Mesenchymal stem cell (in vitro differentiated cells and primary cell): ENCODE measurements at regions not wholly inside any gene's neighbourhood (a gene's known extent, or its start where the extent isn't known, plus 50 kb on each side); places are given as distances from the start of the nearest gene placed in this dataset.

ENCODE experiments used
- DNase-seq: peaks from one replicate; pipeline ENCODE4 v3.0.0-alpha.2; 2013
- H2AFZ ChIP-seq: one replicate; pipeline ENCODE4 v1.6.1; 2013; ENCODE audit warnings: low read depth, mild to moderate bottlenecking, control low read depth, inconsistent platforms, low read length, moderate library complexity
- H2AK5ac ChIP-seq: 2 replicates; pipeline ENCODE4 v1.6.1; 2013; ENCODE audit warnings: low read length, moderate library complexity, mild to moderate bottlenecking, inconsistent platforms; ENCODE audit not compliant: severe bottlenecking
- H2BK120ac ChIP-seq: one replicate; pipeline ENCODE4 v1.6.1; 2013; ENCODE audit warnings: low read depth, mild to moderate bottlenecking, inconsistent platforms, low read length, moderate library complexity
- H2BK12ac ChIP-seq, 2 experiments: one replicate each; pipeline ENCODE4 v1.6.1; 2013; ENCODE audit warnings: inconsistent platforms in 2 of 2, low read length in 2 of 2, mild to moderate bottlenecking in 2 of 2, moderate library complexity in 2 of 2, control low read depth in 1 of 2
- H2BK15ac ChIP-seq: one replicate; pipeline ENCODE4 v1.6.1; 2013; ENCODE audit warnings: mild to moderate bottlenecking, low read depth, inconsistent platforms; ENCODE audit not compliant: poor library complexity, severe bottlenecking
- H2BK5ac ChIP-seq: 2 replicates; pipeline ENCODE4 v1.6.1; 2013; ENCODE audit warnings: low read depth, mild to moderate bottlenecking, low read length, control low read depth, inconsistent platforms; ENCODE audit not compliant: poor library complexity, severe bottlenecking
- H3K14ac ChIP-seq, 2 experiments: one replicate each; pipeline ENCODE4 v1.6.1; 2013; ENCODE audit warnings: inconsistent platforms in 2 of 2, low read length in 2 of 2, control low read depth in 1 of 2, mild to moderate bottlenecking in 1 of 2, moderate library complexity in 1 of 2
- H3K18ac ChIP-seq, 2 experiments: one replicate each; pipeline ENCODE4 v1.6.1; 2013; ENCODE audit warnings: inconsistent platforms in 2 of 2, low read length in 2 of 2, control low read depth in 1 of 2, low read depth in 1 of 2, mild to moderate bottlenecking in 1 of 2
- H3K23ac ChIP-seq, 2 experiments: one replicate each; pipeline ENCODE4 v1.6.1; 2013; ENCODE audit warnings: inconsistent platforms in 2 of 2, low read length in 2 of 2, mild to moderate bottlenecking in 2 of 2, moderate library complexity in 2 of 2, control low read depth in 1 of 2
- H3K27ac ChIP-seq: 2 replicates; pipeline ENCODE4 v1.5.1; 2013; ENCODE audit warnings: mild to moderate bottlenecking, moderate library complexity, low read length, control low read depth, inconsistent platforms; ENCODE audit not compliant: poor library complexity, severe bottlenecking
- H3K27me3 ChIP-seq, 2 experiments: 2 replicates each; pipeline versions ENCODE4 v1.6.1 to v1.7.0; 2013; ENCODE audit warnings: low read length in 2 of 2, mild to moderate bottlenecking in 2 of 2, moderate library complexity in 2 of 2, control low read depth in 1 of 2, inconsistent platforms in 1 of 2; ENCODE audit not compliant: control insufficient read depth in 1 of 2, insufficient read depth in 1 of 2
- H3K36me3 ChIP-seq, 2 experiments: 2 replicates each; pipeline versions ENCODE4 v1.6.1 to v1.7.0; 2013; ENCODE audit warnings: low read length in 2 of 2, control low read depth in 1 of 2, inconsistent platforms in 1 of 2, low read depth in 1 of 2, mild to moderate bottlenecking in 1 of 2; ENCODE audit not compliant: insufficient read depth in 2 of 2, control insufficient read depth in 1 of 2
- H3K4ac ChIP-seq, 2 experiments: one replicate each; pipeline ENCODE4 v1.6.1; 2013; ENCODE audit warnings: inconsistent platforms in 2 of 2, low read length in 2 of 2, mild to moderate bottlenecking in 2 of 2, moderate library complexity in 2 of 2, control low read depth in 1 of 2, low read depth in 1 of 2
- H3K4me1 ChIP-seq: 2 replicates; pipeline ENCODE4 v1.6.1; 2013; ENCODE audit warnings: low read depth, low read length, control low read depth; ENCODE audit not compliant: control insufficient read depth, insufficient read depth
- H3K4me2 ChIP-seq: 2 replicates; pipeline ENCODE4 v1.6.1; 2013; ENCODE audit warnings: low read length, mild to moderate bottlenecking, inconsistent platforms; ENCODE audit not compliant: poor library complexity, severe bottlenecking
- H3K4me3 ChIP-seq, 2 experiments: 2 replicates each; pipeline versions ENCODE4 v1.5.1 to v1.7.0; 2013; ENCODE audit warnings: low read length in 2 of 2, mild to moderate bottlenecking in 2 of 2, control low read depth in 1 of 2, low read depth in 1 of 2; ENCODE audit not compliant: insufficient read depth in 1 of 2
- H3K79me1 ChIP-seq: replicated peaks from 2 replicates; pipeline ENCODE4 v1.6.1; 2013; ENCODE audit warnings: mild to moderate bottlenecking, control low read depth, low read length, inconsistent platforms; ENCODE audit not compliant: poor library complexity, severe bottlenecking
- H3K9ac ChIP-seq: 2 replicates; pipeline ENCODE4 v1.7.0; 2013; ENCODE audit warnings: mild to moderate bottlenecking, low read length, moderate library complexity
- H3K9me3 ChIP-seq: 2 replicates; pipeline ENCODE4 v1.7.0; 2013; ENCODE audit warnings: mild to moderate bottlenecking, low read length; ENCODE audit not compliant: control insufficient read depth
- H4K8ac ChIP-seq: one replicate; pipeline ENCODE4 v1.6.1; 2013; ENCODE audit warnings: inconsistent platforms, mild to moderate bottlenecking, low read length, moderate library complexity
- H4K91ac ChIP-seq: one replicate; pipeline ENCODE4 v1.6.1; 2013; ENCODE audit warnings: mild to moderate bottlenecking, low read length, inconsistent platforms
- WGBS: methylation state at CpG from one replicate; pipeline ENCODE4 v1.1.7; 2013; ENCODE audit warnings: mixed read lengths; 5-methylcytosine and 5-hydroxymethylcytosine counted together

DNA sequence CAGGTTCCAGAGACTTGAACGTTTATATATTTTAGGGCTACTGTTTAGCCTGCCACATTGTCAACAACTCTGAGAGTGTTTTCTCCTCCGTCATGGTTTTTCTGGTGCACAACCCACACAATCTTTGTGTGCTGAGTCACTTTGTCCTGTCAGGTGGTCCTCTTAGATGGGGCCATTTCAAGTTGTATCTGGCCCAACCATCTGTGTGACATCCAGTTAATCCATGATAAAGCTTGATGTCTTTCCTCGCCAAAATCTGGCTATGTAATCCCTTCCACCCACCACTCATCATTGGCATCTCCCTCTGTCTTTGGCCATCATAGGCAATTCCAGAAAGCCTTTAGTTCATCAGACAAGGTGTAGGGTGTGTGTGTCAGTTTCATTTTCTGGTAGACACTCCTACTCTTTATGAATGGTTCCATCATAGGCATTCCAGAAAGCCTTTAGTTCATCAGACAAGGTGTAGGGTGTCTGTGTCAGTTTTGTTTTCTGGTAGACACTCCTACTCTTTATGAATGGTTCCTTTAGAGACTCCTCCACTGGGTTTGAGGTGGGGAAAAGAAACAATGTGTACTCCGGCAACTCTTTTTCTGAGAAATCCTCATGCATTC, 282.0 kb upstream of the ACTBL2 start:
- Histone ChIP-seq H3K79me1 (no peaks in the 10 kb centered on the region), H4K8ac (no peak overlapping the region), H2BK120ac (no peak overlapping the region), H3K9ac (no peak overlapping the region), H3K4ac (no peak overlapping the region), H2AFZ (no peak overlapping the region), H3K4me1 (peaks cover 2% of the 10 kb centered on the region), H3K36me3 (no peaks in the 10 kb centered on the region), H2BK5ac (no peak overlapping the region), H2AK5ac (no peak overlapping the region), H3K4me2 (no peak overlapping the region), H3K27ac (no peak overlapping the region), H2BK15ac (no peak overlapping the region), H4K91ac (no peak overlapping the region), H3K14ac (no peak overlapping the region), H3K4me3 (no peak overlapping the region), H3K9me3 (no peaks in the 10 kb centered on the region), H2BK12ac (no peak overlapping the region), H3K23ac (no peak overlapping the region), H3K18ac (no peak overlapping the region), H3K27me3 (no peaks in the 10 kb centered on the region)
- no peak for DNase-seq
- 50% methylated on average over 2 of the region's 4 CpGs for WGBS

DNA sequence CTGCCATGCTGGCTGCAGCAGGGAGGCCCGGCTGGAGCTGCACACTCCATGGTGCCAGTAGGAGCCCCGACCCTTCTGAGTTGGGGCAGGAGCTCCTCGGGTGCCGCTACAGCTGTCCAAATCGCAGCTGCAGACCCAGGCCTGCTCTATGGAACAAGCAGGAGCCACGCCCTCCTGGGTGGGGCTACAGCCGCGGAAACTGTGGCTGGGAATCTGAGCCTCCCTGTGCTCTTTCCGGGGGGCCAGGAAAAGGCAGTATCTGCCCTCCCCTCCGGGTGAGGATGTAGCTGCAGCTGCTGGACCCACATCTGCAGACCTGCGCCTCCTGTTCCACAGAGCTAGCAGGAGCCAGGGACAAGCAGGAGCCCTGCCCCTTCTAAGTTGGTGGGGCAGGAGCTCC, 278.9 kb upstream of the ACTBL2 start:
- Histone ChIP-seq H3K79me1 (no peaks in the 10 kb centered on the region), H2BK15ac (no peak overlapping the region), H3K36me3 (no peaks in the 10 kb centered on the region), H3K9me3 (no peaks in the 10 kb centered on the region), H3K4ac (no peak overlapping the region), H2BK5ac (no peak overlapping the region), H2AK5ac (no peak overlapping the region), H3K4me1 (peaks cover 2% of the 10 kb centered on the region), H2BK12ac (no peak overlapping the region), H3K23ac (no peak overlapping the region), H3K4me3 (no peak overlapping the region), H3K9ac (no peak overlapping the region), H2AFZ (no peak overlapping the region), H3K18ac (no peak overlapping the region), H2BK120ac (no peak overlapping the region), H3K27me3 (no peaks in the 10 kb centered on the region), H4K8ac (no peak overlapping the region), H4K91ac (no peak overlapping the region), H3K27ac (no peak overlapping the region), H3K4me2 (no peak overlapping the region), H3K14ac (no peak overlapping the region)
- WGBS = 84% methylated on average over 11 of the region's 11 CpGs
- no peak for DNase-seq

GRCh38 chr5:57754616-57755015, 272.0 kb upstream of the ACTBL2 start:
- H2AK5ac ChIP-seq = no peak overlapping the region
- H3K9me3 ChIP-seq = no peaks in the 10 kb centered on the region
- H3K36me3 ChIP-seq = no peaks in the 10 kb centered on the region
- no peaks in the 10 kb centered on the region for H3K27me3 ChIP-seq
- no peak overlapping the region for H2BK15ac ChIP-seq
- no peak overlapping the region for H3K23ac ChIP-seq
- H3K79me1 ChIP-seq = no peaks in the 10 kb centered on the region
- no peak overlapping the region for H3K4me3 ChIP-seq
- H3K27ac ChIP-seq = no peak overlapping the region
- no peaks in the 10 kb centered on the region for H3K4me1 ChIP-seq
- no peak overlapping the region for H3K9ac ChIP-seq
- no peak overlapping the region for H2AFZ ChIP-seq
- no peak overlapping the region for H2BK5ac ChIP-seq
- no peak overlapping the region for H3K4me2 ChIP-seq
- H3K4ac ChIP-seq = no peak overlapping the region
- H3K14ac ChIP-seq = no peak overlapping the region
- no peak overlapping the region for H4K8ac ChIP-seq
- H2BK12ac ChIP-seq = no peak overlapping the region
- H2BK120ac ChIP-seq = no peak overlapping the region
- no peak overlapping the region for H4K91ac ChIP-seq
- no peak overlapping the region for H3K18ac ChIP-seq
- no peak for DNase-seq

DNA sequence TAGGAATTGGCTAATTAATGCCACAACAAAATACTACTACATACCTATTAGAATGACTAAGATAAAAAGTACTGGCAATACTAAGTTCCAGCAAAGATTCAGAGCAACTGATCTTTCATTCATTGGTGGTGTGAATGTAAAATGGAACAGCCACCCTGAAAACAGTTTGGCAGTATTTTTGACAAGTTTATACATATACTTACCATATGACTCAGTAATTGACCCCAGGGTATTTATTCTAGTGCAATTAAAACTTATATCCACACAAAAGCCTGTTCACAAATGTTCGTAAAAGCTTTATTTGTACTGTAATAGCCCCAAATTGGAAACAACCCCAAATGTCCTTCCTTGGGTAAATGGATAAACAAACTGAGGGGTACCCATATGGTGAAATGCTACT, 270.8 kb upstream of the ACTBL2 start:
- H2BK12ac ChIP-seq = no peak overlapping the region
- no peak overlapping the region for H2BK15ac ChIP-seq
- DNase-seq = no peak
- H4K8ac ChIP-seq = no peak overlapping the region
- H3K79me1 ChIP-seq = no peaks in the 10 kb centered on the region
- no peaks in the 10 kb centered on the region for H3K9me3 ChIP-seq
- no peak overlapping the region for H3K27ac ChIP-seq
- no peak overlapping the region for H3K14ac ChIP-seq
- H3K27me3 ChIP-seq = no peaks in the 10 kb centered on the region
- H3K4me3 ChIP-seq = no peak overlapping the region
- H3K23ac ChIP-seq = no peak overlapping the region
- H3K36me3 ChIP-seq = no peaks in the 10 kb centered on the region
- H3K4me1 ChIP-seq = no peaks in the 10 kb centered on the region
- no peak overlapping the region for H2BK120ac ChIP-seq
- H2AFZ ChIP-seq = no peak overlapping the region
- no peak overlapping the region for H3K9ac ChIP-seq
- no peak overlapping the region for H3K4me2 ChIP-seq
- H3K4ac ChIP-seq = no peak overlapping the region
- no peak overlapping the region for H3K18ac ChIP-seq
- no CpG with 5 or more reads among the region's 1 CpG for WGBS
- H2AK5ac ChIP-seq = no peak overlapping the region
- H4K91ac ChIP-seq = no peak overlapping the region
- H2BK5ac ChIP-seq = no peak overlapping the region
